ENCODE measurements at regions not wholly inside any gene's neighbourhood (a gene's known extent, or its start where the extent isn't known, plus 50 kb on each side); places are given as distances from the start of the nearest gene placed in this dataset.
A peak's percentile ranks its signal among the peaks of the same experiment; 100 is the strongest.
"Not testable (repeated sequence)": the region's sequence is repeated elsewhere in the genome, so short reads cannot be mapped to it uniquely, and the experiment has no call there.

DNA sequence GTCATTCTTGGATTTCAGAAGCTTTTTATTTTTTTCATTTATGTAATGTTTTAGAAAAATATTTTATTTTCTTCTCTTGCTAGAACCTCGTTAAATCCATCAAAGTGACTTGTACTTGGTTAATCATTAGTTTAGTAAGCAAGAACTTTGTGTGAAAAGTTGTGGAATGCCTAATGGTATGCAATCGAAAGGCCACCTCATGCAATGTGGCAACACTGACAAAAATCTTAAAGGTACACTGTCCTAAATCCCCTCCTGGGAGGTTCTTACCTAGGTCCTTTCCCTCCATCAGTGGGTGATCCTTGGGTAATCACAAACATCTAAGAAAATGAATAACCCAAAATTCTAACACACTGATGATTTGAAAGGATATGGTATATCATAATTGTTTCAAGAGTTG, 304.2 kb downstream of the DNAH5 start:
- DNase-seq (ENCODE audit: low read depth in 2 of 2) = no peak

DNA sequence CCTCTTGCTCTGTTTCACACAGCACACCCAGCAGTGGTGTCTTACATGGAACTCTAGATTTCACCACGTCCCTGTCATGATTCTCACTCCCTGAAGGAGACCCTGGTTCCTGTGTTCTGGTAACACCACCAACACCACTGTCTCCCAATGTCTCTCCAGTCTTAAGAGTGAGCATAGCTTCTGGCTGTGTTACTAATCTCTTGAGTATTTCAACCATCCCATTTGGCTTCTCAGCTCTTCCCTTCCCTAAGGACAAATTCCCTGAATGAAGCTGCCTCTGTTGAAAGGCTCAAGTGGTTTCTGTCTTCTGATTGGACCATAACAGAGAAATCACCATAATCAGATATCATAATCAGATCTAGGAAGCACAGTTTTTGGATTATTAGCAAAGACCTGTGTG, 311.8 kb downstream of the DNAH5 start:
- DNase-seq (ENCODE audit: low read depth in 2 of 2) = no peak

DNA sequence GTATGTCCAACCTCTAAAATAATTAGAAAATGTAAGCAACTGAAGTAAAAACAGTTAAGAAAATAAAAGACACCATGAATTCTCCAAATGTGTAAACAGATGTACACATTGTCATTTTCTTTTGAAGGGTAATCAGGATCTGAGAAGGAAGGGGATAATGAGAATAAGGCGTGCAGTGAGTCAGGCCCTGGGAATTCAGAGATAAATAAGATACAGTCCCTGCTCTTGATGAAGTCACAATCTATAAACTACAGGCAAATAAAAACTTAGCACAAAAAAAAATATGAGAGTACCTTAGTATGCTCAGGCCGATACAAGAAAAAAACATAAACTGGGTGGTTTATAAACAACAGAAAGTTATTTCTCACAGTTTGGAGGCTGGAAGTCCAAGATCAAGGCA, 315.3 kb downstream of the DNAH5 start:
- no peak for DNase-seq (ENCODE audit: low read depth in 2 of 2)

DNA sequence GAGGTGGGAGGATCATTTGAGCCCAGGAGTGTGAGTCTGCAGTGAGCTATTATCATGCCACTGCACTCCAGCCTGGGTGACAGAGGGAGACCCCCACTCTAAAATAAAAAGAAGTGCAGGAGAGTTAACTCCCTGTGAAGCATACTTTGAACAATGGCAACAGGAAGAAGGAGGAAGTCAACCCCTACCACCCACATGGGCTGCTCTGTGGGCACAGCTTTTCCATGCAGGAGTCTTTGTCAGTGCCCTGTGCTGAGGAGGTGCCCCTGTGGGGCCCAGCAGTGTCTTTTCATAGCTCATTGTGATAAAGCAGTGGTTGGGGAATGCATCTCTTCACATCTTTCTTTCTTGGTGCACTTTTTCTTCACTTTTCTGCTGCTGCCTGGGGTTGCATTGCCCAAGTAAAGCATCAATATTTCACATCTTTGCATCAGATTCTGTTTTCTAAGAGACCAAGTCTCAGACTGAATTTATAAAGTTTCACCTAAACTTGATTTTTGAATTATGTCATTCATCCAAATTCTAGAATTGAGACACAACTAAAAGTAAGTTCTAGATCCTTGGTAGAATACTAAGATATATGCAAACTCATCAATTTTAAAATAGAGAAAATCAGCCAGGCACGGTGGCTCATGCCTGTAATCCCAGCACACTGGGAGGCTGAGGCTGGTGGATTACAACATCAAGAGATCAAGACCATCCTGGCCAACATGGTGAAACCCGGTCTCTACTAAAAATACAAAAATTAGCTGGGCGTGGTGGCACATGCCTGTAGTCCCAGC, 316.6 kb downstream of the DNAH5 start:
- no peak for DNase-seq (ENCODE audit: low read depth in 2 of 2)

DNA sequence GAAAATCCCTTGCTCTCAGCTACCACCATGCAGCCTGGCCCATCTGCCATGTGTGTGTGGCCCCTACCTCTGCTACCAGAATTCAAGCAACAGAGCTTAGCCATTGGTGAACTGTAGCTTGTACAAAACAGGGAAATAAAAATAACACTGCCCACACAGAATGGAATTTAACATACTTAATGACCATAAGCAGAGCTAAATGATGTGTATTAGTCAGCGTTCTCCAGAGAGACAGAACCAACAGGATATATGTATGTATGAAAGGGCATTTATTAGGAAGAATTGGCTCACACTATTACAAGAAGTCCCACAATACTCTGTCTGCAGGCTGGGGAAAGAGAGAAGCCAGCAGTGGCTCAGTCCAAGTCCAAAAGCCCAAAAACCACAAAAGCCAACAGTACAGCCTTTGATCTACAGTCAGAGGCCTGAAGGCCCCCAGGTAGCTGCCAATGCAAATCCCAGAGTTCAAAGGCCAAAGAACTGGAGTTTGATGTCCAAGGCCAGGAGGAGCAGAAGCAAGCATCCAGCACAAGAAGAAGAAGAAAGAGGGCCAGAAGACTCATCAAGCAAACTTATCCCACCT, 318.8 kb downstream of the DNAH5 start:
- no peak for DNase-seq (ENCODE audit: low read depth in 2 of 2)

DNA sequence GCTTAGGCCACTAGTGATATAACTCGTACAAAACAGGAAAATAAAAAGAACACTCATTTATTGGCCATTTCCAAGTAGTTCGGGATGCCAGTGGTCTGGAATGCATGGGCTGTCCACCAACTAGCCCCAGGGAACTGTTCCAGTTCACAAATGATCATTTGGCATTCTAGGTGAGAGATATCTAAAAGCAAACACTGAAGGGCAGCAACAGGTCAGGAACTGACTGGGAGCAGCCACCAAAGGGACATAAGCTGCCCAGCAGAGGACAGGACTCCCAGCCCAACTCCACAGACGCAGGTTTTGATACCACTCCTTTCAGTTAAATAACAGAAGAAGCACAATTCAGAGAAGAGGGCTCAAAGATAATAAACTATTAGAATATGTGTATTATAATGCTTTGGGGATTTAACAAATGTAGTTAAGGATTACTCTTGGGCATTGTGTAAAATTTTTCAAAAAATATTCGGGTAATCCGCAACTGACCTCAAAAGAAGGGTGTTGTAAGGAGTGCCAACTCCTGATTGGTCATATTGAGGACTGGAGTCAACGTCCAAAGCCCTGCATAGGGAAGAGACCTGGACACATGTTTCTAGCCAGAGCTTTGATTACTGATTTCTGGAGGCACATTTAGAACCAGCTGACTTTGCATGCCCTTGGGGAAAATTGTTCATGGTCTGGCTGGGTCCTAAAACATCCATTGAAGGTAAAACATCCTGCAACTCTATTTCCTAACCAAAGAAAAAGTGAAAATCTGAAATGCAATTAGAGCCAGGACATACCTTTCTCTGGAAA, 320.0 kb downstream of the DNAH5 start:
- no peak for DNase-seq (ENCODE audit: low read depth in 2 of 2)

DNA sequence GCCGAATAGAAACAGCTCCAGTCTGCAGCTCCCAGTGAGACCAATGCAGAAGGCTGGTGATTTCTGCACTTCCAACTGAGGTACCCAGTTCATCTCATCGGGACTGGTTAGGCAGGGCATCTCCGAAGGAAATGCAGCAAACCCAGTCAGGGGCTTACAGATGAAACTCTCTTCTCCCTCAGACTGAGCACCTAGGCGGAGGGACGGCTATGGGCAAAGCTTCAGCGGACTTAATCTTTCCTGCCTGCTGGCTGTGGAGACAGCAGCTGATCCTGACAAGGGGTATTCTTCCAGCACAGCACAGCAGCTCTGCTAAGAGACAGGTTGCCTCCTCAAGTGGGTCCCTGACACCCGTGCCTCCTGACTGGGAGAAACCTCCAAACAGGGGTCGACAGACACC, 330.9 kb downstream of the DNAH5 start:
- no peak for DNase-seq (ENCODE audit: low read depth in 2 of 2)

DNA sequence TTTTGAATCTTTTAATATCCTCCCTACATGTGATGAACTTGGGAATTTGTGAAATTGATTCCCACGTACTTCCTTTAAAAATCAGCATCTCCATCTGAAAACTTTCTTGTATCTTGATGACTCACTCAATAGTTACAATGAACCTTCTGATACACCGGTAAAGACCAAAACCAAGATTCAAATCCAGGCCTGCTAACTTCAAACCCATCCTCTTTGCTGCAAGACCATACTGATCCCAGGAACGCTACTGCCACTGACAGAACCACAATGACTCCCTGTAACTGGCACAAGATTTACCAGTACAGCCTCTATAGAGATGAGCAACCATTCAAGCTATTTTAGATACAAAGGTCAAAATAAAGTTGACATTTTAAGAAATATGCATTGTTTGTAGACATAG, 332.9 kb downstream of the DNAH5 start:
- DNase-seq (ENCODE audit: low read depth in 2 of 2) = no peak

DNA sequence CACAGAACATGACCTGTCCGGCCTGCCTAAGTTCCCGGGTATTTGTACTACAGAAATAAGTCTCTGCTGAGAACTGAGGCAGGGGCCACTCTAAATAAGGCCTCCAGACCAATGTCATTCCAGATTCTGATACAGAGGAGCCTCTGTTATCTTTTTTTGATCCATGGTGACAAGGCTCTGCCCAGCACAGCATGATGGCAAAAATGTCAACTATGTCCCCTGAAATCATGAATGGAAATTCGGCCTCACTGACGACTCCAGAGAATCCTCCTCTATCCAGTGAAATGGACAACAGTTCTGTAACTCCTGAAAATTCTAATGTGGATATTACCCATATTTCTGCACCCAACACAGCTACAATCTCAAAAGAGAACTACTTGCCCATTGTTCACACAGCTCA, 335.0 kb downstream of the DNAH5 start:
- no peak for DNase-seq (ENCODE audit: low read depth in 2 of 2)

DNA sequence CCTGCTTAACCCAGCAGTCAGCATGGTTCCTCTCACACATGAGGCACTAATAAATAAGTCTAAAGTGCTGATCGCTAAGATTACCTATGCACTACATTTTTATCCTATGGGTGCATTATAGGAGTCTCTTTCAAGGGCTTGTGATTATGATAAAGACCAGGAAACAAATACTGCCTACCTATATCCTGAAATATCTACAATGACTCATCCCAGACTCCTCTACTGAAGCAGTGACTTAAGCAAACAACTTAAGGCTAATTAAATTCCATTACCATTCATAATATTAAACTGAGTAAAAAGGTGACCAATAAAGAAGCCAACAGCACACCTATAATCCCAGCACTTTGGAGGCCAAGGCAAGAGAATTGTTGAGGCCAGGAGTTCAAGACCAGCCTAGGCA, 338.4 kb downstream of the DNAH5 start:
- DNase-seq (ENCODE audit: low read depth in 2 of 2) = no peak

DNA sequence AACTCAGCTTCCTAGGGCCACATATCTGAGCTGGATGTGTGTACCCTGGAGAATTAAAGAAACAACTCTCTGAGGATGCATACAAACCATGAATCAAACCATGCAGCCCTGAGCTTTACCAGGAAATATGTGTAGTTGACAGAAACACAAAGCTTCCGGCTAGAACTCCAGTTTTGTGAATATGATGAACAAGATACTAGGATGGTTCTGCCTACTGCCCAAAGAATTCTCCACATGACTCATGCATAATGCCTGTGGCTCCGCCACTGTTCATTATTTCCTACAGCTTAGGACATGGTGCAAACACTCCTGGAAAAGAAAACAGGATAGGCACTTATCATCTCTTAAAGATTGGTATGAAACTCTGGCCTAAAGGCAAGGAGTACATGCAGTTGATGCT, 343.4 kb downstream of the DNAH5 start:
- DNase-seq (ENCODE audit: low read depth in 2 of 2) = peak in 1 of 2 experiments; percentile 5

DNA sequence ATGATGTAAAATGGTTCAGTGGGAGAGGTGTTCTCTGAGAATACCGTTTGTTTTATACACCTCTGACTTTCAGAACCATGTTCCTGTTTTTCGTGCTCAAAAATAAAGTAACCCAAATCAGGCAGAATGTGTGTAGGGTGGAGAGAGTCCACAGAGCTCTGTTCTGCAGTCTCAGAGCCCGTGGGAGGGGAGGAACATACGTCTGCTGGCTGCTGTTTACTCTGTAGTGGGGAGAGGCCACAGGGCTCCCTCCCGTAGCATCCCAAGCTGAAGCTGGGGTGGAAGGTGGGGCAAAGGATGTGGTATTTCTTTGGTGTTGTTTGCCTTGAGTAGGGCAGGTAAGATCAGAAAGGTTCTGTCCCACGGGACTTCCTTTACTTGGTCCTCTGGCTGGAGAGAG, 348.5 kb downstream of the DNAH5 start:
- DNase-seq (ENCODE audit: low read depth in 2 of 2) = no peak

DNA sequence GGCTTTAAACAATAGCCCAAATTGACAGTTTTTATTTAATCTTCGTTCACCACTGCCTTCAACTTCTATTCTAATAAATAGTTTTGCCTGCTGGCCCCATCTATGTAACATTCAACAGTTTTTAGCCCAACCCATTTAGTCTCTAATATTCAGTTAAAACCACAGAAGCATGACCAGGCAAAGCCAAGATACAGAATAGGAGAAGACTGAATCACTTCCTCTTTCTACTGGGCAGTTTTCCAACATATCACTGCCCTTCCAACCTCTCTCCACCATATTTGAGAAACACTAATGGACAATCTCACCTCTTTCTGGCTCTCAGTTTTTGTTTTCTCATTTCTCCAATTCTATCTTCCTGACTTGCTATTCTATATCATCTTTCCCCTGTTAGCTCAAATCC, 352.9 kb downstream of the DNAH5 start:
- peak; percentile 64 to 67 for DNase-seq (ENCODE audit: low read depth in 2 of 2)

DNA sequence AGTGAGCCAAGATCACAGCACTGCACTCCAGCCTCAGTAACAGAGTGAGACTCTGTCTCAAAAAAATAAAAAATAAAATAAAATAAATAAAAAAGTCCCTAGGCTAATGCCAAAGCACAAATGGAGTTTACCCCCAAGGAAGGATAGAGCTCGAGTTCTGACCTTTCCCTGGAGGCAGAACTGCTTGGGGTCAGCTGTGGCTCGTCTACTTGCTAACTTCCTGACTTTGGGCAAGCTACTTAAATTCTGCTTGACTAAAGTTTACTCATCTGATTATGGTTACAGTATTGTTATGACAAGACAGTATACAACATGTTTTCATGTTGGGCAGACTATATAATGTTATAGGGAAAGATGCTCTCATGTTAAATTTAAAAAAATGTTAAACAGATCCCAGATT, 359.2 kb downstream of the DNAH5 start:
- DNase-seq (ENCODE audit: low read depth in 2 of 2) = no peak

DNA sequence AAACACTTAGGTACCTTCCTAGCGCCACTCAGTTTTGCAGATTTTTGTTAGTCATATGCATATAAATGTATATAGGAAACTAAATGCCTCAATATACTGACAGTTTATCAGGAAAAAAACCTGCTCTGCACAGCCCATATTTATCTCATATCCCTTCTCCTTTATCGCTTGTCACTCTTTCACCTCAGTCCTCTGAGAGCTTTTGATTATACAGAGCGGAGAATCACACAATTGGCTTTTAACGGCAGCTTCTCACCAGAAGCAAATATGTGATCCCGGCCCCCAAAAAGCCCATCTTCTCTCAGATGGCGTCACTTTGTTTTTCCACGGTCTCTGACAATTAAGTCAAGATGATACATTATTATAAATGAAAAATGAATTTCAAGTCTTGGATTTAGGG, 362.6 kb downstream of the DNAH5 start:
- no peak for DNase-seq (ENCODE audit: low read depth in 2 of 2)

DNA sequence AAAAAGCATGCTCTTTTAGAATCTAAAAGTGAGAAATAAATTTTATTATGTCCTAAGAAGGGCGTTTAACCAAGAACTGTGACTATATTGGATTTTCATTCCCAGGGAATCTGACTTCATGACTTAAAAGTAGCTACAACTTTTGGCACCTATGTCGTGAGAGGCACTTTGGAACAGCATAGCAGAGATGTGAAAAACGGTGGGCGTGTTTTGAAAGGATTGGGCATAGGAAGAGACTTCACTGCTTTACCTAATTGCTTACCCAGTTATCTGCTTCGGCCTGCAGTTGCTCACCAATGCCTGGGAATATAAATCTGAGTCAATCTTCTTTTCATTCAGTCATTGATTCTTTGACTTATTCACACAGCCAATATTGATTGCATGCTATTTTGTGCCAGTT, 363.4 kb downstream of the DNAH5 start:
- DNase-seq (ENCODE audit: low read depth in 2 of 2) = no peak

DNA sequence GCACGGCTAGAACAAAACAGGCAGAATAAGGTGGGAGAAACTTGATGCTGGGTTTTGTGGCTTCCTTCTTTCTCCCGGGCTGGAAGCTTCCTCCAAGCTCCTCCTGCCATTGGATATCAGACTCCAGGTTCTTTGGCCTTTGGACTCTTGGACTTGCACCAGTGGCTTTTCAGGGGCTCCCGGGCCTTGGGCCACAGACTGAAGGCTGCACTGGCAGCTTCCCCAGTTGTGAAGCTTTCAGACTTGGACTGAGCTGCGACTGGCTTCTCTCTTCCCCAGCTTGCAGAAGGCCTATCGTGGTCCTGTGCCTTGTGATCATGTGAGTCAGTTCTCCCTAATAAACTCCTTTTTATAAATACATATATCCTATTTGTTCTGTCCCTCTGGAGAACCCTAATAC, 364.4 kb downstream of the DNAH5 start:
- DNase-seq (ENCODE audit: low read depth in 2 of 2) = no peak

DNA sequence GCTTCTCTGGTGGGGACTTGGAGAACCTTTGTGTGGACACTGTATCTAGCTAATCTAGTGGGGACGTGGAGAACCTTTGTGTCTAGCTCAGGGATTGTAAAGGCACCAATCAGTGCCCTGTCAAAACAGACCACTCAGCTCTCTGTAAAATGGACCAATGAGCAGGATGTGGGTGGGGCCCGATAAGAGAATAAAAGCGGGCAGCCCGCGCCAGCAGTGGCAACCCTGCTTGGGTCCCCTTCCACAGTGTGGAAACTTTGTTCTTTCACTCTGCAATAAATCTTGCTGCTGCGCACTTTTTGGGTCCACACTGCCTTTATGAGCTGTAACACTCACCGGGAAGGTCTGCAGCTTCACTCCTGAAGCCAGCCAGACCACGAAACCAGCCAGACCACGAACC, 365.4 kb downstream of the DNAH5 start:
- DNase-seq (ENCODE audit: low read depth in 2 of 2) = not testable (repeated sequence)

DNA sequence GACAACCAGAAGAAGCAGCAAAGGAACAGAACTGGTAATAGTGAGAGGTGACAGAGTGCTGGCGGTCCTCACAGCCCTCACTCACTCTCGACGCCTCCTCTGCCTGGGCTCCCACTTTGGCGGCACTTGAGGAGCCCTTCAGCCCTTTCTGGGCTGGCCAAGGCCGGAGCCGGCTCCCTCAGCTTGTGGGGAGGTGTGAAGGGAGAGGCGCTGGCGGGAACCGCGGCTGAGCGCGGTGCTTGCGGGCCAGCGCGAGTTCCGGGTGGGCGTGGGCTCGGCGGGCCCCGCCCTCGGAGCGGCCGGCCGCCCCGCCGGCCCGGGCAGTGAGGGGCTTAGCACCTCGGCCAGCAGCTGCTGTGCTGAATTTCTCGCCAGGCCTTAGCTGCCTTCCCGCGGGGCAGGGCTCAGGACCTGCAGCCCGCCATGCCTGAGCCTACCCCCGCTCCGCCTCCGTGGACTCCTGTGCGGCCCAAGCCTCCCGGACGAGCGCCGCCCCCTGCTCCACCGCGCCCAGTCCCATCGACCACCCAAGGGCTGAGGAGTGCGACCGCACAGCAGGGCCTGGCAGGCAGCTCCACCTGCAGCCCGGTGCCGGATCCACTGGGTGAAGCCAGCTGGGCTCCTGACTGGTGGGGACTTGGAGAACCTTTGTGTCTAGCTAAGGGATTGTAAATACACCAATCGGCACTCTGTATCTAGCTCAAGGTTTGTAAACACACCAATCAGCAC, 366.0 kb downstream of the DNAH5 start:
- DNase-seq (ENCODE audit: low read depth in 2 of 2) = not testable (repeated sequence)

DNA sequence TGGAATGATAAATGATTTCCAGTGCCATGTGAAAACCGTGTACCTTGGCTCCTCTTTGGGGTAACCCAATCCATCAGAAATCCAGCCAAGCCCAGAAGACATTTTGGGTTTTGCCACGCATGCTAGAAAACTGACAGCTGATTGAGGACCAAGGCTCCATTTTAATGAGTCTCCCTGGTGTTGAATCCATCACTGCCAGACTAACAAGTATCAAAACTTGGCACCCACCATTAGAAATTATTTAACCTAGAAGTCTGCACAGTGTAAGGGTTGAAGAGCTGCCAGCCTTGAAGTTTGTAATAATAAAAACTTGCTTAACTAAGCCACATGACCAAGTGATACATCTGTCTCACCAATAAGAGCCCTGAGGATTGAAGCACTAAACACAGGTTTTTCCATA, 369.9 kb downstream of the DNAH5 start:
- no peak for DNase-seq (ENCODE audit: low read depth in 2 of 2)

DNA sequence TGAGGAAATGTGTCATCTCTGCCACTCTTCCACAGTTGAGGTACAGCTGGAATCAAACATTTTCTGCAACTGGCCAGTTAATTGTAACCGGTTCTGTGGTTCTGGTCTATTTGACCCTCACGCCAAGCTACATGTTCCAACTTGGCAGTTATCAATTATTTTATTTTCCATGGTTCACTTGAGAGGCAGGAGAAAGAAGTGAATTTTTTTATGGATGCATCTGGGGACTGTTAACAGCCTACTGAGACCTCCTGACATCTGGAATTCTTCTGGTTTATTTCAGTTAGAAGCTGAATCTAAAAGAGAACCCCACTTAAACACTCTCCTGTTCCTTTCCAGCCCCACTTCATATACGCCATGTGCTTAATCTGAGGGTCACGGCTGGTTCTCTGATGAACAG, 372.3 kb downstream of the DNAH5 start:
- DNase-seq (ENCODE audit: low read depth in 2 of 2) = no peak

DNA sequence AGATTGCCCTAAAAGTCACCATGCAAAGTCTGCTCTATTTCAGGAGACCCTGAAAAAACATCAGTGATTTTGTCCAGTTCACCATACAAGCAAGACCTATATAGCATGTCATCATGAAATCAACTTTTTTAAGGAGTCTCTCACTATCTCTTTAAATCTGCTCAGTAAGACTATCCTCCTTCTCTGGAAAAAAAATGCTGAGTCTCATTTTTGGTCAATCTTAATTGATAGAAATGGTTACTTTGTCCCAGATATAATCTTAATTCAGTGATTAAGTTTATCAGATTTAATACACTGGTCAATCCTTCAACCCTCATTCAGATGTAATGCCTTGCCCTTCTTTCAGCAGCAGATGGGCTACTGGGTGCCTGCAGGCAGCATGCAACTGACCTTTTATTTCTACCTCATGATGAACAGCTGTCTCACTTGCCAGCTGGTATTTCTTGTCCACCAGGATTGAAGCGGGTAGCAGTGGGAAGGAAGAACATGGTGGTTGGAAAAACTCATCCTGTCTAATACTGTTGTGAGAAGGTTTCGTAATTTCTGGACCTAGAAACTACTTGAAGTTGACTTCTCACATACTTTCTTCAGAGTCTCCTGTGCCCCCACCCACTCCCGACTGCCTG, 375.3 kb downstream of the DNAH5 start:
- DNase-seq (ENCODE audit: low read depth in 2 of 2) = no peak
